ENCODE measurements at regions not wholly inside any gene's neighbourhood (a gene's known extent, or its start where the extent isn't known, plus 50 kb on each side); places are given as distances from the start of the nearest gene placed in this dataset.

DNA sequence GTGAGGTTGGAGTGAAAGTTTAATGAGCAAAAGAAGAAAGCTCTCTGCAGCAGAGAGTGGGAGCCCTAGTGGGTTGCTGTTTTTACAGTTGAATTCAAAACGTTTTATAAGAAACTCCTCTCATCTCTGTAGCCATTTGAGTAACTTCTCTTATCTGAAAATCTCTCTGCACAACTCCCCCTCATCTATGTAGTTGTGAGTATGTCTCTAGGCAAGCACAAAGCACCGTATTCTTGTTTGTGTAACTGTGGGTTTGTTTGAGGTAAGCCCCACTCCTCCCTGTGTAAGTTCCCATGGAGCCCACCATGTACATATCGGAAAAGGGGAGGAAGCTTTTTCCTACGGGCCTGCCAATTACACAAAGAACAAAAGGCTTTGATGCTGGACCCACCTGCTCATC lies 56.5 kb upstream of the GOLGA6L2 start:
- CTCF ChIA-PET, result no interaction called here
- WGBS (ENCODE audit: insufficient coverage, insufficient replicate concordance, low lambda C conversion rate, missing lambda C conversion rate), result 21% methylated on average over 4 of the region's 4 CpGs
- Histone ChIP-seq H4K20me1 (ENCODE audit: control insufficient read depth, insufficient read depth) (no peaks in the 10 kb centered on the region), H3K79me2 (ENCODE audit: control insufficient read depth, insufficient read depth, low read length) (no peaks in the 10 kb centered on the region), H3K9ac (ENCODE audit: control insufficient read depth, insufficient read depth, low read length) (no peak overlapping the region), H3K4me2 (ENCODE audit: control insufficient read depth, insufficient read depth) (no peak overlapping the region), H2AFZ (ENCODE audit: control insufficient read depth, low read depth, low read length) (no peak overlapping the region), H3K27me3 (replicated peaks in 1 of 2; ENCODE audit: control insufficient read depth in 2 of 2, insufficient read depth in 2 of 2, low read length in 1 of 2) (no peaks in the 10 kb centered on the region), H3K4me1 (ENCODE audit: control insufficient read depth, insufficient read depth, low read length) (no peaks in the 10 kb centered on the region), H3K9me3 (replicated peaks; ENCODE audit: control insufficient read depth, insufficient read depth, low read length) (no peaks in the 10 kb centered on the region), H3K27ac (ENCODE audit: control insufficient read depth, insufficient read depth) (no peak overlapping the region), H3K36me3 (ENCODE audit: control insufficient read depth in 2 of 2, insufficient read depth in 2 of 2, low read length in 1 of 2) (no peaks in the 10 kb centered on the region), H3K4me3 (no peak overlapping the region)
- no peak for FAIRE-seq
- POLR2A ChIA-PET, result no interaction called here
- in situ Hi-C loops (cut with MboI) (no loop called here), intact Hi-C loops (cut with micrococcal nuclease; ENCODE audit: unreplicated experiment) (no loop called here)
- DNase-seq (ENCODE audit: low read depth, low spot score), result no peak
- SMC1A ChIA-PET (ENCODE audit: uncharacterized antibody, unreplicated experiment), result no interaction called here
- no TSS peak for BruUV-seq (replicated peaks)
- ATAC-seq, result no peak
- RAD21 ChIA-PET (ENCODE audit: unreplicated experiment), result no interaction called here
- TF ChIP-seq NFYB (IDR thresholded peaks at IDR 0.05; ENCODE audit: insufficient read depth, low read depth, low read length), result no peak
- TF ChIP-seq PAX8 (IDR thresholded peaks at IDR 0.05), result no peak
- no peak for TF ChIP-seq YY1 (IDR thresholded peaks at IDR 0.05; ENCODE audit: low read depth, low read length)
- TF ChIP-seq, protein P1, sequence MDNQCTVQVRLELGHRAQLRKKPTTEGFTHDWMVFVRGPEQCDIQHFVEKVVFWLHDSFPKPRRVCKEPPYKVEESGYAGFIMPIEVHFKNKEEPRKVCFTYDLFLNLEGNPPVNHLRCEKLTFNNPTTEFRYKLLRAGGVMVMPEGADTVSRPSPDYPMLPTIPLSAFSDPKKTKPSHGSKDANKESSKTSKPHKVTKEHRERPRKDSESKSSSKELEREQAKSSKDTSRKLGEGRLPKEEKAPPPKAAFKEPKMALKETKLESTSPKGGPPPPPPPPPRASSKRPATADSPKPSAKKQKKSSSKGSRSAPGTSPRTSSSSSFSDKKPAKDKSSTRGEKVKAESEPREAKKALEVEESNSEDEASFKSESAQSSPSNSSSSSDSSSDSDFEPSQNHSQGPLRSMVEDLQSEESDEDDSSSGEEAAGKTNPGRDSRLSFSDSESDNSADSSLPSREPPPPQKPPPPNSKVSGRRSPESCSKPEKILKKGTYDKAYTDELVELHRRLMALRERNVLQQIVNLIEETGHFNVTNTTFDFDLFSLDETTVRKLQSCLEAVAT (IDR thresholded peaks at IDR 0.05), result no peak
- TF ChIP-seq, protein P2, sequence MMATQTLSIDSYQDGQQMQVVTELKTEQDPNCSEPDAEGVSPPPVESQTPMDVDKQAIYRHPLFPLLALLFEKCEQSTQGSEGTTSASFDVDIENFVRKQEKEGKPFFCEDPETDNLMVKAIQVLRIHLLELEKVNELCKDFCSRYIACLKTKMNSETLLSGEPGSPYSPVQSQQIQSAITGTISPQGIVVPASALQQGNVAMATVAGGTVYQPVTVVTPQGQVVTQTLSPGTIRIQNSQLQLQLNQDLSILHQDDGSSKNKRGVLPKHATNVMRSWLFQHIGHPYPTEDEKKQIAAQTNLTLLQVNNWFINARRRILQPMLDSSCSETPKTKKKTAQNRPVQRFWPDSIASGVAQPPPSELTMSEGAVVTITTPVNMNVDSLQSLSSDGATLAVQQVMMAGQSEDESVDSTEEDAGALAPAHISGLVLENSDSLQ (IDR thresholded peaks at IDR 0.05), result no peak
- no peak for TF ChIP-seq NR2F1 (conservative IDR thresholded peaks at IDR 0.05)
- TF ChIP-seq SREBF1 (IDR thresholded peaks at IDR 0.05; ENCODE audit: low read length), result no peak
- TF ChIP-seq, protein P3, sequence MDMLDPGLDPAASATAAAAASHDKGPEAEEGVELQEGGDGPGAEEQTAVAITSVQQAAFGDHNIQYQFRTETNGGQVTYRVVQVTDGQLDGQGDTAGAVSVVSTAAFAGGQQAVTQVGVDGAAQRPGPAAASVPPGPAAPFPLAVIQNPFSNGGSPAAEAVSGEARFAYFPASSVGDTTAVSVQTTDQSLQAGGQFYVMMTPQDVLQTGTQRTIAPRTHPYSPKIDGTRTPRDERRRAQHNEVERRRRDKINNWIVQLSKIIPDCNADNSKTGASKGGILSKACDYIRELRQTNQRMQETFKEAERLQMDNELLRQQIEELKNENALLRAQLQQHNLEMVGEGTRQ (IDR thresholded peaks at IDR 0.05; ENCODE audit: borderline replicate concordance, low read depth, low read length), result no peak
- no peak for TF ChIP-seq DPF2 (IDR thresholded peaks at IDR 0.05)
